Astrocyte of the cerebellum (primary cell): ENCODE measurements at regions not wholly inside any gene's neighbourhood (a gene's known extent, or its start where the extent isn't known, plus 50 kb on each side); places are given as distances from the start of the nearest gene placed in this dataset.

ENCODE experiments used
- DNase-seq: peaks from one replicate; pipeline ENCODE4 v3.0.0-alpha.2; 2011; ENCODE audit warnings: low read depth
- H3K4me3 ChIP-seq: 2 replicates; pipeline ENCODE4 v1.5.1; 2011; ENCODE audit warnings: mild to moderate bottlenecking, low read depth, low read length, moderate library complexity
- CTCF ChIP-seq: IDR thresholded peaks from 2 replicates; pipeline ENCODE4 v1.5.1; 2012; ENCODE audit warnings: low read length, low read depth, moderate library complexity, mild to moderate bottlenecking; ENCODE audit errors: missing control alignments
- in situ Hi-C: cut with HindIII; loops from 2 replicates; pipeline ENCODE4 v1.10.0; 2017; ENCODE audit warnings: low sequenced_read_pairs

GRCh38 chr19:16000024-16000663 lies 51.3 kb downstream of the OR10H4 start:
- no peak overlapping the region for H3K4me3 ChIP-seq
- in situ Hi-C loops, result no loop called here
- DNase-seq, result no peak
- TF ChIP-seq CTCF, result no peak

- H3K4me3 ChIP-seq, result peak overlapping the region; percentile 3
- no peak for DNase-seq
- TF ChIP-seq CTCF, result no peak
- in situ Hi-C loops, result no loop called here
Observed at GRCh38 chr19:16001481-16002312, 52.9 kb downstream of the OR10H4 start.

GRCh38 chr19:16002406-16003384 lies 53.9 kb downstream of the OR10H4 start:
- no peak overlapping the region for H3K4me3 ChIP-seq
- no peak for DNase-seq
- in situ Hi-C loops, result no loop called here
- TF ChIP-seq CTCF, result no peak

- H3K4me3 ChIP-seq, result no peak overlapping the region
- in situ Hi-C loops, result no loop called here
- DNase-seq, result no peak
- TF ChIP-seq CTCF, result no peak
Observed at GRCh38 chr19:16003391-16003790, 54.6 kb downstream of the OR10H4 start.

- DNase-seq, result no peak
- no peak overlapping the region for H3K4me3 ChIP-seq
- in situ Hi-C loops, result no loop called here
- TF ChIP-seq CTCF, result no peak
Observed at GRCh38 chr19:16005925-16006324, 57.1 kb downstream of the OR10H4 start.

GRCh38 chr19:16012552-16012951 lies 63.7 kb upstream of the TPM4 start:
- DNase-seq, result no peak
- in situ Hi-C loops, result no loop called here
- H3K4me3 ChIP-seq, result no peak overlapping the region
- TF ChIP-seq CTCF, result no peak
